ENCODE measurements at regions not wholly inside any gene's neighbourhood (a gene's known extent, or its start where the extent isn't known, plus 50 kb on each side); places are given as distances from the start of the nearest gene placed in this dataset.

DNA sequence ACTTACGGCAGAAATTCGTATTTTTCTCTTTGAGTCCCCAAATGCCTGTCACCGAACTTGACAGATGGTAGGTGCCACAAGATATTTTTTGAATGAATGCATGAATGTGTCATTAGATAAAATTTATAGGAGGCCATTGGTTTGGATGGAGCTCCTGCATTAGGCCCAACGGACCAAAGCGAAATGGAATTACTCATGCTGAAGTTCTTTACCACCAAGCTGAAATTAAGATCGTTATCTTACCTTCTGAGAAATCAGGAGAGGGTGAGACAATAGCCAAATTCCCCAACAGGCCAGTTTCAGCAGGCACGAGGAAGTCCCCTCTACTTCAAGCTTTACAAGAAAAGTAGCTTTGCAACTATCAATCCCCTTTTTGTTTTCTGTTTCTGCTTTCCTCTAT, 452.5 kb upstream of the ARGLU1 start:
- no peak for DNase-seq (ENCODE audit: extremely low read depth in 1 of 2, low read depth in 1 of 2)

GRCh38 chr13:107018285-107018684, 450.3 kb upstream of the ARGLU1 start:
- no peak for DNase-seq (ENCODE audit: extremely low read depth in 1 of 2, low read depth in 1 of 2)

DNA sequence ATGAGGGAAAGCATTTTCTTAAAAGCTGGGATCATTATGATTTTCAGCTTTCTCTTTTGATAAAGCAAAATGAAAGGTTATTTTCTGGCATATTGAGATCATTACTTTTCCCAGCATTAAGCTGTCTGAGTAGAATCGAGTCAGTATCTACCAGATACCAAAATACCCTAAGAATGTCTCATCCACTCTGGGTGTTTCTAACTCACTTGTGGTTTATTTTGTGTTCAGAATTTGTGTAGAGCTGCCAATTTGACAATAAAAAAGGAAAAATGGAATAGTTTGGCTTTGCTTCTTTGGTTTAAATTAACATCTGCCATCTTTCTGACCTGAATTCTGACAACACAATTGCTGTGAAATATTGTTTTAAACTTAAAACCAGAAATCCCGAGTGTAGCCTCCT, 438.7 kb upstream of the ARGLU1 start:
- no peak for DNase-seq (ENCODE audit: extremely low read depth in 1 of 2, low read depth in 1 of 2)

- DNase-seq (ENCODE audit: extremely low read depth in 1 of 2, low read depth in 1 of 2): no peak
These were observed 437.6 kb upstream of the ARGLU1 start for GRCh38 chr13:107005577-107005976.

DNA sequence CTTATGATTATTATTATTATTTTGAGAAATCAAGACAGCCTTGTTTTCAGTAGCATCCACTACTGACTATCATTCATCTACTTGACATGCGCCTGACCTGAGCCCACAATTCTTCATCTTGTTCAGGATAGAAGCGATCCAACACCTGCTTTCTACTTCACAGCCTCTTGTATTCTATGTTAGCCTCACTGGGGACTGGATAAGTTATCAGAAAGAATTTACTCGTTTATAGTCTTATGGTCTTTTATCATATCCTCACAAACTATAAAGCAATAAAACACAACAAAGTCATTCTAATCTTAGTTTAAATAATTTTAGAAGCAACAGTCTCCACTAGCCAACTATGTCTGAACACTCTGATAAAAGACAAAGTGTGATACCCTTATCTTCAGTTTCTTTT, 436.0 kb upstream of the ARGLU1 start:
- no peak for DNase-seq (ENCODE audit: extremely low read depth in 1 of 2, low read depth in 1 of 2)

- no peak for DNase-seq (ENCODE audit: extremely low read depth in 1 of 2, low read depth in 1 of 2)
These were observed 430.7 kb upstream of the ARGLU1 start for GRCh38 chr13:106998664-106999063.

- no peak for DNase-seq (ENCODE audit: extremely low read depth in 1 of 2, low read depth in 1 of 2)
These were observed 429.8 kb upstream of the ARGLU1 start for GRCh38 chr13:106997696-106998095.

DNA sequence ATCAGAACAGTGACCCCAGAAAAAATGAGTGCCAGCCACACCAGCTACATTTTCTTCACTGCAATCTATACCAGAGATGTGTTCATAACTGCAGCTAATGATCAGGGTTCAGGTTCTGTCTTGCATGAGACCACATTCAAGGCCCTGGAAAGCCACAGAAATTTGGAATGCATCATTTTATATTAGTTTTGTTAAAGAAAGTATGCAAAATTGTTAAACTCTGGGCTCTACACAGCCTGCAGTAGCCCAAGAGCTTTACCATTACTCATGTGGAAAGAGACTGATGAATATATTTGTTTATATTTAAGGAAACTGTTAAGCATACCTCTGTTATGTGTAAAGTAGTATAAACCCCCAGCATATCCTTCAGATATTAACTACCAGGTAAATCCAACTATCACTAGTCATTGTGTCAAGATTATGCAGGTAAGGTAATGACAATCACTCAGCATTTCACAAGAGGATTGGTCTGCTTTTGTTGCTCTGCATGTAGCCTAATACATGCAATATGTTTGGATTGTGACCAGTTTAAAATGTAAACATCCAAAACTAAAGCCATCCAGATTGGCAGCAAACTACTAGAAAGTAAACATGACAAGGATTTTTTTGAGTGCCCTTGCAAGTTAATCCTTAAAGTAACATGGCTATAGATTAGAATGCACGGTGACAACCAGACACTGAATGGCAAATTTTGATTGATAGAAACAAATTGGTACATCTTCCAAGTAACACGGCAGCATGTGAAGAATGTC, 429.1 kb upstream of the ARGLU1 start:
- no peak for DNase-seq (ENCODE audit: extremely low read depth in 1 of 2, low read depth in 1 of 2)

DNA sequence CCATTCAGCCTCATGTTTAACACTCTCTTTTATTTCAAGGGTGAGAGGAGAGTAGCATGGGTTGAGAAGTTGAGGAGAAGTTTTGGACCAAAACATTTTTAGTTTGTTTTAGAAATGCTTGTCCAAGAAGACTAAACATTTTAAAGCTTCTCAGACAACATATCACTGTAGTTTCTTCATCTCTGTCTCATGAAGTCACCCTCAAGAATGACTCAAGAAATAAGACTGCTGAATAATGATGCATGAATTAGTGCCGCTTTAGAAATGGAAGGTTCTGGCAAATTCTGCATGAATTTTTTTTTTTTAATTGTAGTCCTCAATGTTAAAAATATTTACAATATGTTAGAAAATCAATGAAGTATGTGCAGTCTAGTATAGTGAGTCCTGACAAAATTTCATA, 422.7 kb upstream of the ARGLU1 start:
- no peak for DNase-seq (ENCODE audit: extremely low read depth in 1 of 2, low read depth in 1 of 2)

DNA sequence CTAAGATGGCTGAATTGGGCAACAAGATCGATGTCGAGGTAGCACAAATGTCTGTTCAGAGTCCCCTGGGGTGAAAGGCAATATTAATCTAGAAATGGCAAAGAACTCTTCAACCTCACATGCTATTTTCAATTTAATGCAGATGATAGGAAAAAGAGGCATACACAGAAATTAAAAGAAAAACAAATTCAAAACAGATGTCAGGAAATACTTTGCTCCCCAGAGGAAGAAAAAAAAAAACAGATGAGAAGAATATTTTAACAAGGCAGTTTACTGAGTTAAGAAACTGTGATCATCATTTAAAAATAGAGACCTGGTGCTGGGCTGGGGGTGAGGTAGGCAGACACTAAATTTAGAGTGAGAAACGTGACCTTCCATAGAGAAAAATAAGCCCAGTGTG, 421.9 kb upstream of the ARGLU1 start:
- no peak for DNase-seq (ENCODE audit: extremely low read depth in 1 of 2, low read depth in 1 of 2)

DNA sequence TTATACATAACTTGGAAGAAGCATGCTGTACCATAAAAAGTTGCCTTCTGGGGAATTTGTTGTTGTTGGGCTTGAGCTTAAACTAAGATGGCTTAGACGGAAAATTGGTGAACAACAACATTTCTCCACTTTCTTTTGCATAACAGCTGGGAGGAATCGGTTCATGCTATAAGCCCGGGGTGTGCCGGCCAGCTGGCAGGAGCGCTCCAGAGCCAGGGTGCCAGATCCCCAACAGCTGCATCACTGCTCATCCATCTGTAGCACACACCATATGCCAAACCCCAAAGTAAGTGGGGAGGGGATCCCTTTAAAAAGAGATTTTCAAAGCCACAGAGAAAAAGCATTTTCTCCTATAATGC, 419.5 kb upstream of the ARGLU1 start:
- no peak for DNase-seq (ENCODE audit: extremely low read depth in 1 of 2, low read depth in 1 of 2)

- DNase-seq (ENCODE audit: extremely low read depth in 1 of 2, low read depth in 1 of 2): no peak
These were observed 418.9 kb upstream of the ARGLU1 start for GRCh38 chr13:106986687-106987426.

- DNase-seq (ENCODE audit: extremely low read depth in 1 of 2, low read depth in 1 of 2): no peak
These were observed 418.1 kb upstream of the ARGLU1 start for GRCh38 chr13:106986033-106986484.

GRCh38 chr13:106985481-106985880, 417.5 kb upstream of the ARGLU1 start:
- no peak for DNase-seq (ENCODE audit: extremely low read depth in 1 of 2, low read depth in 1 of 2)

DNA sequence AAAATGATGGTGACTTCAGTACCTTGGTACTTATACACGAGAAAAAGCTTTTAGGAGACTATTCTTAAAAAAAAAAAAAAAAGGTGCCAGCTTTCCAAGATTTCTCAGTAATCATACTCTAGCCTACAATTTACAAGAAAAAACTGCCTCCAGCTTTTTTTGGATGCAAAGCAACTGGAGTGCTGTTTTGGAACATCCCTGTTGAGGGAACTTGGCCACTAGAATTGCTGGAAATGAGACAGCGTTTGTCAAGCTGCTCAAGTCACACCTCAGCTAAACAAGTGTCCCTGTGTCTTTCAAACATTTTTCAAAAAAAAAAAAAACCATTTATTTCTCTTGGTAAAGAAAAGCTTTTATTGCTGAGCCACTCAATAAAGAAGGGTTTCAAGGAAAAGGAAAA, 413.1 kb upstream of the ARGLU1 start:
- DNase-seq (ENCODE audit: extremely low read depth in 1 of 2, low read depth in 1 of 2): no peak

DNA sequence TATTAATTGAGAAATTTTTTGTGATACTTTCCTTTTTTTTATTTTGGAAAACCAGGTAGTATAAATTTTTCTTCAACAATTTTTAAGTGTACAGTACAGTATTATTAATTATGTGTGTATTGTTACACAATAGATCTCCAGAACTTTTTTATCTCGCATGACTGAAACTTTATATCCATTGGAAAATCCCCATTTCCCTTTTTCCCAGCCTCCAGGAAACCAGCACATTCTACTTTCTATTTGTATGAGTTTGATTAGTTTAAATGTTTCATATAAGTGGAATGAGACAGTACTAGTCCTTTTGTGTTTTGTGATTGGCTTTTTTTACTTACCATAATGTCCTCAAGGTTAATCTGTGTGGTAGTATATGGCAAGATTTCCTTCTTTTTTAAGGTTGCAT, 399.5 kb upstream of the ARGLU1 start:
- no peak for DNase-seq (ENCODE audit: extremely low read depth in 1 of 2, low read depth in 1 of 2)

GRCh38 chr13:106963151-106963550, 395.2 kb upstream of the ARGLU1 start:
- DNase-seq (ENCODE audit: extremely low read depth in 1 of 2, low read depth in 1 of 2): no peak

DNA sequence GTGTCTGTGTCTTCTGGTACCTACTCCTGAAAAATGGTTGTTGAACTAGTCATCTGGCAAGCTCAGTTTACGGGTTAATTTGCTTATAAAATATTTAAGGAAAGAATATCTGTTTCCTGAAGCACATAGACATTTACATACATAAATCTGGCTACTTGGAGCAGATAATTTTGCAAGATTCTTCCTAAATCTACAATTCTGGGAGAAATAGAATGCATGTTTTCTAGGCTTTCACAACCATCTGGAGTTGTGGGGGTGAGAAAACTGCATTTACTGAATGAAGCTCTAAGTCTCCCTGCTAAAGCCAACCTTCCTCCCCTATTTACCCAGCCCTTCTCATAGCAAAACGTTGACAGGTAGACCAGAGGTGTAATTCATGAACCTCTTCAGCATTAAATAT, 393.7 kb upstream of the ARGLU1 start:
- DNase-seq (ENCODE audit: extremely low read depth in 1 of 2, low read depth in 1 of 2): no peak

DNA sequence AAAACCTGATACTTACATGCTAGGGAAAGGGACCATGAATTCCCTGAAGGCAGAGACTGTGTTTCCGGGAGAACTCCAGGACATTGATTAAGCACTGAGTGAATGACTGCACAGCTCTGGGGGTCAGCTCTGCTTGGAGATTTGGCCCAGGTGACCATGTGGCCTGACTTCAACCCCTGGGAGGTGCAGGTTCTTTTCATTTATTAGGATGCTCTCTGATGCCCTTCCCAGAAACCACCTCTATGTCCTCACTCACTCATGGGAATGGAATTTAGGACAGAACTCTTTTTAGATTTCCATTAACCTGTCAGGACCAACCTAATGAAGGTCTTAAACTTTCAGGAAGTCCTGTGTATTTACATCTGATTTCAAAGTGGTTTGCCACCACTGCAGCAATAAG, 393.3 kb upstream of the ARGLU1 start:
- DNase-seq (ENCODE audit: extremely low read depth in 1 of 2, low read depth in 1 of 2): no peak

GRCh38 chr13:106958621-106959048, 390.7 kb upstream of the ARGLU1 start:
- no peak for DNase-seq (ENCODE audit: extremely low read depth in 1 of 2, low read depth in 1 of 2)

DNA sequence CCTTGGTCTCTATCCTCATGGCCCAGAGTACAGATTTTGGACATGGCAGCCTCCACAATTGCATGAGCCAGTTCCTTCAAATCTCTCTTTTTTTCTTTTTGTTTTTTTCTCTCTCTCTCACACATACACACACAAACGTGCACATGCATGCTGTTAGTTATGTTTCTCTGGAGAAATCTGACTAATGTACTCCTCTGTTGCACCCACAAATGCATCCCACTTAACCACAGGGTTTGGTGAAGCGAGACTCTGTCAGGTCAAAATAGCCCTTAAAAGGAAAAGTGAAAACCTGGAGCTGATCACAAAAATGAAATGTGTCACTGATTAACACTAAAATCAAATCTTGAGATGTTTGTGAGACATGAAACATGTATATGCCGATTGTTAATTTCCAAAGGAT, 374.6 kb upstream of the ARGLU1 start:
- DNase-seq (ENCODE audit: extremely low read depth in 1 of 2, low read depth in 1 of 2): no peak

DNA sequence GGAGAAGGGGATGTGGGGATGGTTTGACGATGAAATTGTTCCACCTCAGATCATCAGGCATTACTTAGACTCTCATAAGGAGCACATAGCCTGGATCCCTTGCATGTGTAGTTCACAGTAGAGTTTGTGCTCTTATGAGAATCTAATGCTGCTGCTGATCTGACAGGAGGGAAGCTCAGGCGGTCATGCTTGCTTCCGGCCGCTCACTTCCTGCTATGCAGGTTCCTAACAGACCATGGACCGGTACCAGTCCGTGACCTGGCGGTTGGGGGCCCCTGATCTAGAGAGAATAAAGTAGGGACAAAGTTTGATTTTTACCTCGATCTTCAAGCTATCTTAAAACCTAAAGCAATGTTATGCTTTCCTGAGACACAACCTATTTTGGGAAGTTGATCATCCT, 373.8 kb upstream of the ARGLU1 start:
- no peak for DNase-seq (ENCODE audit: extremely low read depth in 1 of 2, low read depth in 1 of 2)

DNA sequence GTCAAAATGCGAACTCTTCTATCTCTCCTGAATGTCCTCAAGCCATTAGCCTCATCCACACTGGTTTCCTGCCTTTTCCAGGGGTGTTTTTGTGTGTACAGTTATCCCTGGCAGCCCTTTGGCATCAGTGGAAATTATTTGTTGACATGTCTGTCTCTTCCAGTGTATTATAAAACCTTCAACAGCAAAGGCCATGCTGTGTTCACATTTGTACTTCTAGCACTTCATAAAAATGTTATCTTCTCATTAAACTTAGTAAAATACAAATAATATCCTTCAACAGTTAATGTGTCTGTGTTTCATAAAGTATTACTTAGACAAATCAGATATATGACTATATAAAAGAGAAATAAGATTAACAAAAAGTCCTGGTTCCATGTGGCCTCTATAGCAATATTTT, 359.5 kb upstream of the ARGLU1 start:
- no peak for DNase-seq (ENCODE audit: extremely low read depth in 1 of 2, low read depth in 1 of 2)
